AG08395 (cell line): ENCODE measurements at regions not wholly inside any gene's neighbourhood (a gene's known extent, or its start where the extent isn't known, plus 50 kb on each side); places are given as distances from the start of the nearest gene placed in this dataset.
"Not testable (repeated sequence)": the region's sequence is repeated elsewhere in the genome, so short reads cannot be mapped to it uniquely, and the experiment has no call there.

ENCODE experiments used
- DNase-seq: peaks from one replicate; pipeline ENCODE4 v3.0.0; 2012; ENCODE audit warnings: mixed read lengths, low spot score

DNA sequence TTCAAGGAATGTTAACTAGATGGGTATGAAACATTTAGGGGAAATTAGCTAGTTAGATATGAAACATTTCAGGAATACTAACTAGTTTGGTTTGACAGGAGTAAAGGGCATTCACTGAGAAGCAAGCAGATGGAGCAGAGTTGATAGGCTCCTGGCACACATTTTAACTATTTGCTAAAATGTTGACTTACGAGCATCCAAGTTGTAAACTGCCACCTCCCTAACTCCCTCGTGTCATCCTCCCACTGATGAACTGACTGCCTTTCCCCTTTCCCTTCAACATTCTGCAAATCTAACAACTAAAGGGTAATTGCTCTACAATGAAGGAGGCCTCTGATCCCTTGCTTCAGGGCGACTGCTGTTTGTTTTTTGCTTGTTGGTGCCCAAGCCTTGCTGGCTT is 580.4 kb upstream of the FAM98A start:
- no peak for DNase-seq

DNA sequence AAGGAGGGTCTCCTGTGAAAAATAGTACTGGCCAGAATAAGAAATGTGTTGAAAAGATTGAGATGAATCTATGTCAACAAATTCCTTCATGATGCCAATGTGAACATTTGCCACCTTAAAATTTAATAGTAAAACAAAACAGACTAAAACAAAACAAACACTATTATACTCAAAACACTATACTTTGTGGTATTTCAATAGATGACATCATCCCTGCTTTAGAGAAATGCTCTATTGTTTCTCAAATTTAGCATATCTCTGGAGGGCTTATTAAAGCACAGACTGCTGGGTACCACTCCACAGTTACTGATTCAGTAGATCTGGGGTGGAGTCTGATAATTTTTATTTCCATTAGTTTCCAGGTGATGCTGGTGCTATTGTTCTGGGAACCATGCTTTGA is 579.4 kb upstream of the FAM98A start:
- no peak for DNase-seq

GRCh38 chr2:34176693-34177092 is 577.6 kb upstream of the FAM98A start:
- DNase-seq: no peak

DNA sequence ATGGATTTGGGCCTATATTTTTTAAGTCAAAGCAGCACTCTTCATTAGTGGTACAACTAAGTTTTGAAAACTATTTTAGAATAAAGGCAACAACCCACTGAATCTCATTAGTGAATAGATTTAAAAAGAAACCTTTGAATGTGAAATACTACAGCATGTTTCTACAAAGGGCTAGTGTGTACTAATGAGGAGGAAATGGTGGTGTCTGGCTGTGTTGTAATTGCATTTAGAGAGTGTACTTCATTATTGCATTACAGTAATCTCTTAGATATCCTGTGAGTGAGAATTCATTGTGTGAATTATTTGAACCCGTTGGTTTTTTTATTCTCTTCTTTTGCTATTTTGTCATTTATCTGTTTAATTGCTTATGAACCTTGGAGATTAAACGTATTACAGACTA is 575.4 kb upstream of the FAM98A start:
- DNase-seq: no peak

GRCh38 chr2:34162231-34162630 is 563.1 kb upstream of the FAM98A start:
- DNase-seq: no peak

DNA sequence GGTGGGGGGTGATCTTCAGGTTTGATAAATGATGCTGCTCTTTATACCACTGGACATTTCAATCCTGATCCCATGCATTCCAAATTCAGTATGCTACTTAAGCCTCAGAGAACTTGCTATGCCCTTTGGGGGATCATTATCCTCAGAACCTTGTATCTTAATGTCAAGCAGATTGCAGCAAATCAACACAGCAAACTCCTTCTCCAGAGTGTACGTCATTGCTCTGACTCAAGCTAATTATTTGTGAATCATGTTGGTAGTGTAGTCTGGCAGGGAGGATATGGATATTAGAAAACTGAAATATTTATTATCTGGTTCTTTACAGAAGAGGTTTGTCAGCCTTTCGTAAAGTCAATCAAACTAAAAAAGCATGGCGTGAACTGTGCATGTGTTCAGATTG is 562.5 kb upstream of the FAM98A start:
- no peak for DNase-seq

GRCh38 chr2:34159901-34160300 is 560.8 kb upstream of the FAM98A start:
- DNase-seq: no peak

GRCh38 chr2:34153484-34153883 is 554.4 kb upstream of the FAM98A start:
- DNase-seq: no peak

GRCh38 chr2:34147780-34148179 is 548.7 kb upstream of the FAM98A start:
- DNase-seq: no peak

- DNase-seq: no peak
These were observed 544.0 kb upstream of the FAM98A start for GRCh38 chr2:34143149-34143548.

GRCh38 chr2:34142531-34143008 is 543.5 kb upstream of the FAM98A start:
- not testable (repeated sequence) for DNase-seq

GRCh38 chr2:34133065-34133464 is 534.0 kb upstream of the FAM98A start:
- not testable (repeated sequence) for DNase-seq

DNA sequence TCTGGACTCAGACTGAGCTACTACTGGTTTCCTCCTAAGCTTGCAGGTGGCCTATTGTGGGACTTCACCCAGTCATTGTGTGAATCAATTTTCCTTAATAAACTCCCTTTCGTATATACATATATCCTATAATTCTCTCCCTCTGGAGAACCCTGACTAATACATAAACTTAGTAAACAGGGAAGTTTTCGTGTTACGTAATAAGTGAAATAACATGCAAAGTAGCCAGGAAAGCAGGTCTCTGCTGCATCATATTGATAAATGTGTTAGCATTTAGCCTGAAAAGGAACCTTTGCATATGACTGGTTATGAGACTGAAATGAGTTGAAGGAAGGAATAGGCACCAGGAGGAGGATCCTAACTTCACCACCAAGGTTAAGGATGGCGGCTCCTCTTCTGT is 527.2 kb upstream of the FAM98A start:
- DNase-seq: no peak

- no peak for DNase-seq
These were observed 525.1 kb upstream of the FAM98A start for GRCh38 chr2:34123996-34124785.

DNA sequence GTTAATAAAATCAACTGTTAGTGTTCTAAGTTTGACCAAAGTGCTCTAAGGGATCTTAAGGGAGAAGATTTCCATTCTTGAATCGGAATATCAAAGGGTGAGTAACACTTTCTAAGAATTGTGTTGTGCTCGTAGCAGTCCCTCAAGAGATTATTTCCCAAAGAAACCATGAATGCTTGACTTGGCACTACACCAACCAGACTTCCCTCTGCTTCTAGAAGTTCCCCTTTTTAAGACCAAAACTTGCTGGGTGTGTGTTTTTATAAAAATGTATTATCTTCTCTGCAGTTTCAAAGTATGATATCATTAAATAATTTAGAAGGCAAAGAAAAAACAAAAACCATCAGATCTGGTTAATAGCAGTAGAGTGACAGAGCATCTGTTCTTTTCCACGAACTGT is 522.0 kb upstream of the FAM98A start:
- DNase-seq: no peak

GRCh38 chr2:34115076-34115475 is 516.0 kb upstream of the FAM98A start:
- DNase-seq: no peak

DNA sequence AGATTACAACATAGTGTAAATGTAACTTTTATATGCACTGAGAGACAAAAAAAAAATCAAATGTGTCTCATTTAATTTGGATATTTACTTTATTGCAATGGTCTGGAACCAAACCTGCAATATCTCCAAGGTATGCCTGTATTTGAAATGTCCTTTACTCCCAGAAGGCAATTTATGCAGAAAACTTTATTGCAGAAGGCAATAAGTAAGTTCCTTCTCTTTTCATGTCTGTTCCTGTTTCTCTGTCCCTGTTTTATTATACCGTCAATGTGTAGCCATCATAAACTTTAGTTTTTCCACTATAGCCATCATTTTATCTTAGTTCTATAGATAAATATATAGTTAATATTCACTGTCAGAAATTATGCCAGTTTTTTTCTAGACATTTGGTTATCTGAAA is 513.1 kb upstream of the FAM98A start:
- no peak for DNase-seq

DNA sequence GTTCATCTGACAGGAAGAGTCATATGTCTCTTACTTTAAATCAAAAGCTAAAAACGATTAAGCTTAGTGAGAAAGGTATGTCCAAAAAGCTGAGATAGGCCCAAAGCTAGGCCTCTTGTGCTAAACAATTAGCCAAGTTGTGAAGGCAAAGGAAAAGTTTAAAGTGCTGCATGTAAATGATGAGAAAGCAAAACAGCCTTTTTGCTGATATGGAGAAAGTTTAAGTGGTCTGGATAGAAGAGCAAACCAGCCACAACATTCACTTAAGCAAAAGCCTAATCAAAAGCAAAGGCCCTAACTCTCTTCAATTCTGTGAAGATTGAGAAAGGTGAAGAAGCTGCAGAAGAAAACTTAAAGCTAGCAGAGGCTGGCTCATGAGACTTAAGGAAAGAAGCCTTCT is 511.3 kb upstream of the FAM98A start:
- no peak for DNase-seq

GRCh38 chr2:34107811-34108210 is 508.7 kb upstream of the FAM98A start:
- no peak for DNase-seq

DNA sequence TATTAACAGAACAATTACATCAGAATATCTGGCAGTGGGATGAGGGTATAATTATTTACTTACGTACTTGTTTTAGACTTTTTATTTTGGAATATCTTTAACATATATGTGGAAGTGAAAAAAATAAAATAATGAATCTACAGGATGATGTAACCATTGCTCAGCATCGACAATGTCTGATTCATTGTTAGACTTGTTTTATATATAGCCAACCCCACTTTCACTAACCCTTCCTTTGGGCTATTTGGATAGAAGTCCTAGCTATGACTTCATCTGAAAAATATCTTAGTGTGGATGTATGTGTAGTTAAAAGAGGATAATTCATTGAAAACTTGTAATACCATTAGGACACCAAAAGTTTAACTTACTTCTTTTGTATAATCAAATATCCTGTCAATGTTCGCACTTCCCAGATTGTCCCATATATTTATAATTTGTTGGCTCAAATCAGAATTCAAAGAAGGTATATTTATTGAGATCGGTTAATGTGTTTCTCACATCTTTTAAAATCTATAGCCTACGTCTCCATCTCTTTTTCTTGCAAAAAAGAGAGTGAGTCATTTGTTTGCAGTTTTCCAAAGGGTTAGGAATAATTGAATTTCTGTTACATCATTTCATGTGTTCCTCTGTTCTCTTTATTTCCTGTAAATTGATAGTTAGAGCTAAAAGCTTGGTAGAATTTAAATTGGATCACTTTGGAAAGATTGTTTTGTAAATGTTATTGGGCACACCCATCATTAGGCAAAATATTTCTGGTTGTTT is 506.1 kb upstream of the FAM98A start:
- no peak for DNase-seq

DNA sequence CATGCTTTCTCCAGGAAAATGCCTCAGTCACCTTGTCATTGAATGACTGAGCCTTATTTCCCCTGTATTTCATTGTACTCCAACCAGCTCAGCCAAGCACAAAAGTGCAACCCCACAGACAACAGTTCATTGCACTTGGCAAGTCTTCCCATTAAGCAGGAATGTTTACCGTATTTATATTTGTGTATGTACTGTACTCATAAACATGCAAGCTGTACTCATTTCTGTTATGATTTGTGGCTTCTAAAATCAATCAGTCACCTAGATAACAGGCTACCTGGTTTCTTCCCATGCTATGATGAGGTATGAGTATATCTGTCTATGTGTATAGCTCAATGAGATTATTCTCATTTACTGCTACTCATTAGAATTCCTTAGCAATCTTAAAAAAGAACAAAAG is 505.5 kb upstream of the FAM98A start:
- no peak for DNase-seq

- DNase-seq: no peak
These were observed 504.3 kb upstream of the FAM98A start for GRCh38 chr2:34103437-34103836.

- DNase-seq: no peak
These were observed 503.2 kb upstream of the FAM98A start for GRCh38 chr2:34102339-34102738.
